ENCODE measurements at regions not wholly inside any gene's neighbourhood (a gene's known extent, or its start where the extent isn't known, plus 50 kb on each side); places are given as distances from the start of the nearest gene placed in this dataset.
"Not testable (repeated sequence)": the region's sequence is repeated elsewhere in the genome, so short reads cannot be mapped to it uniquely, and the experiment has no call there.

GRCh38 chr22:22168941-22169867 lies 75.4 kb upstream of the VPREB1 start:
- DNase-seq, result no peak

- peak; percentile 35 for DNase-seq
Measured at GRCh38 chr22:22168190-22168940, 76.2 kb upstream of the VPREB1 start.

- DNase-seq, result peak; percentile 12
Measured at GRCh38 chr22:22167791-22168189, 76.8 kb upstream of the VPREB1 start.

DNA sequence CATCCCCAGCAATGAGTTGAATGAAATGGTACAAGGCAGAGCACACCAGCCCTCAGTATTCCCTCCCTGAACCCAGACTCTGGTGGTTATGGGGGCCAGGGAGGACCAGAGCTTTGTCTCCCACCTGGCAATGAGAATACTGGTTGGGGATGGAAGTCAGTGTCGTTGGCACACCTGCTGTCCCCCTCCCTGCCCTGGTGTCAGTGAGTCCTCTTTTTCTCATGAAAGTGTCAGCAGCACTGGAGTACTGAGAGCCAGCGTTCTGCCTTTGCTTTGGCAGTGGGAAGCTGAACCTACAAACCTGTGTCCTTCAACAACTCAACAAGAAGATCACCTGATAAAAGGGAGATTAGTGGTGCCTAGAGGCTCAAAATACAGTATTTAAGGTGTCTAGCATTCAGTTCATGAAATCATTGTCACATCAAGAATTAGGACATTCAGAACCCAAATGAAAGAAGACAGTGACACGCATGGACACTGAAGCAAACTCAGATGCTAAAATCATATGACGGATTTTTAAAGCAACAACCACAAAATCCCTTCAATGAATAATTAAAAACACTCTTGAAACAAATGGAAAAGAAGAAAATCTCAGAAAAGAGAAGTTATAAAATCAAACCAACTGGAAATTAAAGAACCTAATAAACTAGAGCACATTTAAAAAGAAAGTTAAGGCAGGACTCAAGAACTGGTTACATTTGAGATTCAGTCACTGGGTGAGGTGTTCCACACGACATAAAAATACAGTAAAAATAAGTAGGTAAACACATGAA lies 77.5 kb upstream of the VPREB1 start:
- no peak for DNase-seq

GRCh38 chr22:22165936-22166710 lies 78.5 kb upstream of the VPREB1 start:
- no peak for DNase-seq

GRCh38 chr22:22164541-22165272 lies 79.9 kb upstream of the VPREB1 start:
- DNase-seq, result no peak

- DNase-seq, result no peak
Measured at GRCh38 chr22:22161924-22162851, 82.4 kb upstream of the VPREB1 start.

GRCh38 chr22:22160768-22161167 lies 83.8 kb upstream of the VPREB1 start:
- not testable (repeated sequence) for DNase-seq

DNA sequence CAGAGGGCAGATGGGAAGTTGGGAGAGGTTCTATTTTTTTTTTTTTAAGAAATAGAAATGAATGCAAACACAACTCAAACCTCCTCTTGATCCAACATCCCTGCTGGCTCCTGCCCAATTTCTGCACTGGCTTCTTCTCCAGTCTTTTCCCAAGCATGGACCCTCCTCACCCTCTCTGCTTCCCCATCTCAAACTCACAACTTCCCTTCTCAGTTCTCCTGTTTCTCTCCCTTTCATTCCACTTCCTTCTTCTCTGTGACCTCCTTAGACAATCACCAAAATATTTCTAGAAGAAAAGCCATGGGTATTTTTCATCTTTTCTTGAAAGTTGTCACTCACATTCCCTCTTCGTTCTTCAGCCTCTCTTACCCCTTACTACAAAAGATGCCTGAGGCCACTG lies 85.2 kb upstream of the VPREB1 start:
- DNase-seq, result no peak

DNA sequence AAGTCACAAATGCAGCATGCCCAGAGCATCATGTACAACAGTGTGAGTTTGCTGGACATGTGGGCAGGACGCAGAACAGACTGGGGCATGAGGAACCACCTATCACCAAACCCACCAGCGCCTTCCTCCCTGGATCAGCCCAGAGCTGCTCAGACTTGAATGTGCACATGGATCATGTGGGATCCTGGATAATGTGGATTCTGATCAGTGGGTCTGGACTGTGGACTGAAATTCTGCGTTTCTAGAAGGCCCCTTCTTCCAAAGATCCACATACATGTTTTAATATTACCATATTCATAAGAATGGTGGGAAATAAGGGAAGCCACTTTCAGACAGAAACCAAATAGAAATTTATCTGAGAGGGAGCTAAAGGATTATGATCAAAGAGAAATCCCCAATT lies 85.6 kb upstream of the VPREB1 start:
- DNase-seq, result no peak

- no peak for DNase-seq
Measured at GRCh38 chr22:22158207-22158816, 86.3 kb upstream of the VPREB1 start.

DNA sequence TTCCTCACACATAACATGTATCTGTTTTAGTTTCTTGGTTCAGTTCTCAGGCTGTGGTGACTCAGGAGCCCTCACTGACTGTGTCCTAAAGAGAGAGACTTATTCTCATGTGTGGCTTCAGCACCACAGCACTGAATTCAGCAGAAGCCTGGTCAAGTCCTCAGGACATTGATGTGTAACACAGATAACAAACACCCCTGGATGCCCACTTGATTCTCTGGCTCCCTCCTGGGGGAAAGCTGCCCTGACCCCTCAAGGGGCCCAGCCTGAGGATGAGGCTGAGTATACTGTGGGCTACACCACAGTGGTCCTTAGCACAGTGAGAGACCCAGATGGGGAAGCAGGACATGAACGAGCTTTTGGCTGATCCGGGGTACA lies 87.2 kb upstream of the VPREB1 start:
- no peak for DNase-seq

- DNase-seq, result peak; percentile 70
Measured at GRCh38 chr22:22156716-22157347, 87.8 kb upstream of the VPREB1 start.

- DNase-seq, result no peak
Measured at GRCh38 chr22:22156348-22156715, 88.3 kb upstream of the VPREB1 start.

DNA sequence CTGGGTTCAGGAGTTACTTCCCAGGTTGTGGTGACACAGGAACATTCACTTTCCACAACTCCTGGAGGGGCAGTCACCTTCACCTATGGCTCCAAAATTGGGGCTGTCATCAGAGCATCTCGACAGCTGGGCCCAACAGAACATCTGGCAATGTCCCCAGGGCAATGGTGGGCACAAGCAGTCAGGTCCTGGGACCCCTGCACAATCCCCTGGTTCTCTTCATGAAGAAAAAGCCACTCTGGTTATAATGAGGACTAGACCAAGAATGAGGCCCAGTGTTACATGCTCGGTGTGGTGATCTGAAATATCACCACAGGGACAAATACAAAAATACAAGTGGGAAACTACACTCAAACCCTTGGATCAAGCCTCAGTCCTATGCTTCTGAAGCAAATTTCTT lies 89.0 kb upstream of the VPREB1 start:
- no peak for DNase-seq

GRCh38 chr22:22155146-22155545 lies 89.4 kb upstream of the VPREB1 start:
- no peak for DNase-seq

GRCh38 chr22:22154040-22154439 lies 90.5 kb upstream of the VPREB1 start:
- DNase-seq, result no peak

DNA sequence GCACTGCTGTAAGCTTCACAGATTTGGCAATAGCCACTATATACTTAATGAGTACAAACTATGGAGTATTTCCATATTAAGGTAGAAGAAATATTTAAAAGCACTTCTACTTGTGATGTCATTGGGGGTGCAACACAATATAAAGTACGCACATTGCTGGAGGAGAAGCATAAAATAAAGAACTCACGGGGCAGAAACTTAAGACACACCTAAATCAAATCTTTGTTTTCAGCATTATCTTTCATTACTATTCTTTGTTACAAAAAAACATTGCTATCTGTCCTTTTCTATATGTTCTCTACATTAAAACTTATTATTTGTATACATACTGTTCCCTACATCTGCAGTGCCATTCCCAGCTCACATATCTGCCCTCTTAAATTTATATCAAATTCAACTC lies 93.3 kb upstream of the VPREB1 start:
- DNase-seq, result no peak

GRCh38 chr22:22150457-22150856 lies 94.1 kb upstream of the VPREB1 start:
- DNase-seq, result no peak

DNA sequence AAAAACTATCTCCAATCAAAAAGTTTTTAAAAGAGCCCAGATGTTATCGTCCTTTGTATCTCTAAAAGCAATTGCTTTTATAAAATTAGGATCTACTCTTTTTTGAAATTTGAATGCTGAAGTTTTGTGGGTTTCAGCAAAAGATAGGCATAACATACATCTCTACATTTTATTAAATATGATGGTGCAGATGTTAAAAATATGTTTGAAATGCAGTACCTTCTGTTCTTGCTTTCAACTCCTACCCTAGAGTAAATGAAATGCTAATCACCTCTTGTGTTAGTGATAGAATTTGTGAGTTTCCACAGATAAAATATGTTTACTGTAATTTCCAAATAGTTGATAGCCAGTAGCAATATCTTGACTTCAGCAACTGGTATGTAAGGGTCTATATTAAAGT lies 95.7 kb upstream of the VPREB1 start:
- DNase-seq, result no peak
